GM12872 (cell line): ENCODE measurements at regions not wholly inside any gene's neighbourhood (a gene's known extent, or its start where the extent isn't known, plus 50 kb on each side); places are given as distances from the start of the nearest gene placed in this dataset.

Experiments used
- TF ChIP-seq, protein P1 (sequence below): IDR thresholded peaks from 3 replicates; pipeline ENCODE4 v1.5.1; 2011; ENCODE audit warnings: low read depth, mild to moderate bottlenecking, low read length, moderate library complexity; ENCODE audit not compliant: insufficient read depth

DNA sequence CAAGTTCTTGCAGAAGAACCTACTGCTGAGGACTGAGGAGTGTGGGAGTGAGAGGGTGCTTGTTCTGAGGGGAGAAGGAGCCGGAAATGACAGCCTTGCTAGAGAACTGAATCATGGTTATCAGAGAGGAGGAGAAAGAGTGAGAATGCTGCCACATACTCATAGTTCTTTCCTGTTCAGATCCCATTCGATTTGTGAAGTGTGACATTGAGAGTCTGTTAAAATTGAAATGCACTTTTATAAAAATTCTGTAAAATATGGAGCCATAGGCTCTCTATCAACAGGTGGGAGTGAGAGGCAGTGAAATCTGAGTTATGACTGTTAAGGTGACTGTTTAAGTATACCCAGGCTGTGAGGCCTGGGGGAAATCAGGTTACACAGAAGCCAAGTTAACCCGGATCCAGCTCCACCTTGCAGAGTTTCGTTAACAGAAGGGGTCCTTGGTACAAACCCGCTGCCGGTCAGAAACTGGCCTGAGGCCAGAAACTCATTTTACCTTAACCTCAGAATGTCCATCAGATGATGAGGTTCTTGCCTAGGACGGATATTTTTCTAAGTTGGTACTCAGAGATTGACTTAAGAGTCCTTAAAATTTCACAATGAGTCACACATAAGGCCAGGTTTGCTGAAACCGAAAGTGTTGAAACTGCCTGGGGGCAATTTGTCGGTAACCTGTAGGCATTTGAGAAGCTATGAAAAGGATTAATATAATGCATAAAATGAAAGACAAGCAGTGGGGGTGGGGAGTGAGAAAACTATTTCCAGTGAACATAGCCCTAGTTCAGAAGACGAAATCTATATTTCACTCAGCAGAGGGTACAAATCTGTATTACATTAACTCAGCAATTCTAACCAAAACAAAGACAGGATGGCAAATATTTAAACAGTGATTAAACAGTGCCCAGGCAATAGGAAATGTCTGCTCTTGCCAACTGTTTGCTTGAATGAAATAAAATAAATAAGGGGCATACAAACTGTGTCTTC, 350.5 kb downstream of the KCNRG start:
- TF ChIP-seq, protein P1, sequence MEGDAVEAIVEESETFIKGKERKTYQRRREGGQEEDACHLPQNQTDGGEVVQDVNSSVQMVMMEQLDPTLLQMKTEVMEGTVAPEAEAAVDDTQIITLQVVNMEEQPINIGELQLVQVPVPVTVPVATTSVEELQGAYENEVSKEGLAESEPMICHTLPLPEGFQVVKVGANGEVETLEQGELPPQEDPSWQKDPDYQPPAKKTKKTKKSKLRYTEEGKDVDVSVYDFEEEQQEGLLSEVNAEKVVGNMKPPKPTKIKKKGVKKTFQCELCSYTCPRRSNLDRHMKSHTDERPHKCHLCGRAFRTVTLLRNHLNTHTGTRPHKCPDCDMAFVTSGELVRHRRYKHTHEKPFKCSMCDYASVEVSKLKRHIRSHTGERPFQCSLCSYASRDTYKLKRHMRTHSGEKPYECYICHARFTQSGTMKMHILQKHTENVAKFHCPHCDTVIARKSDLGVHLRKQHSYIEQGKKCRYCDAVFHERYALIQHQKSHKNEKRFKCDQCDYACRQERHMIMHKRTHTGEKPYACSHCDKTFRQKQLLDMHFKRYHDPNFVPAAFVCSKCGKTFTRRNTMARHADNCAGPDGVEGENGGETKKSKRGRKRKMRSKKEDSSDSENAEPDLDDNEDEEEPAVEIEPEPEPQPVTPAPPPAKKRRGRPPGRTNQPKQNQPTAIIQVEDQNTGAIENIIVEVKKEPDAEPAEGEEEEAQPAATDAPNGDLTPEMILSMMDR: no peak

DNA sequence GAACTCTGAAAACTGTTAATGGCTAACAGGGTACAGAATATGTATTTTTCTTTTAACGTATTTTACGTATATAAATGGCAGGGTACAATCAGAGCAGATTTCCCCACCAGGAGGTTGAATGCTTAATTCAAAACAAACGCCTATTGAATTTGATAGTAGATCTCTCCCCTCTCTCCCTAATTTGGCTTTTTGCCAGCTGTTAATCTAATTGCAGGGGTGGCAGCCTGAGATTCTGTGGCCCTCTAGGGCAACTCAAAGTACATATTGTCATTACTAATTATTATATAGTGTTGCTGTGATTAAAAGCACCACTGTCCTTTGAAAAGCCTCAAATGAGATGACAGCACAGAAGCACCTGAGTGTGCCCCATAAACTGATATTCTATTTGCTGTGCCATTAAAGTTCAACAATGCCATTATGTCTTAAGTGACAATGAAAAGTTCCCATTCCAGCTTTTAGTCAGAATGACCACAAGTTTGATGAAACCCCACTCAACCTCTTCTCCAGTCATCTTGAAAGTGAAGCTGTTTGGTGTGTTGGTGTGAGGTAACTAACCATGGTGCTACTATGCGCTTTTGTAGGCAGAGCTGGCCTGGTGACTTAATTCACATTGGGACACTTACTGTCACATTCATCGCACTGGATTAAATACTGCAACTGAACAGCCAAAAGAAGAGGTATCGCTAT, 351.4 kb downstream of the KCNRG start:
- TF ChIP-seq, protein P1: no peak

DNA sequence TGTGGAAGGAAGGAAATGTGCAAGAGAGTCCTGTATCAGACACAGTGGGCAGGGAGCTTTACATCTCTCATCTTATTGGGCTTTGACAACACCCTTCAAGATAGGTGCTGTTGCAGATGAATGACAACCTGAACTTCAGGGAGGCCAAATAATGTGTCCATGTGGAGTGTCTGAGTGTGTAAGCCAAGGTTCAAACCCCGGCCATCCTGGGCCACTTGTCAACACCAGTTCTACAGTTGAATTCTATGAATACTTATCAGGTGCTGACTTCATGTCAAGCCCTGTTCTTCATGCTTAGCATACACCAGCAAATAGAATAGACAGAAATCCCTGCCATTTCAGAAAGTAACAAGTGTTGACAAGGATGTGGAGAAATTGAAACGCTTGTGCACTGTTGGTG, 354.4 kb downstream of the KCNRG start:
- TF ChIP-seq, protein P1: no peak

DNA sequence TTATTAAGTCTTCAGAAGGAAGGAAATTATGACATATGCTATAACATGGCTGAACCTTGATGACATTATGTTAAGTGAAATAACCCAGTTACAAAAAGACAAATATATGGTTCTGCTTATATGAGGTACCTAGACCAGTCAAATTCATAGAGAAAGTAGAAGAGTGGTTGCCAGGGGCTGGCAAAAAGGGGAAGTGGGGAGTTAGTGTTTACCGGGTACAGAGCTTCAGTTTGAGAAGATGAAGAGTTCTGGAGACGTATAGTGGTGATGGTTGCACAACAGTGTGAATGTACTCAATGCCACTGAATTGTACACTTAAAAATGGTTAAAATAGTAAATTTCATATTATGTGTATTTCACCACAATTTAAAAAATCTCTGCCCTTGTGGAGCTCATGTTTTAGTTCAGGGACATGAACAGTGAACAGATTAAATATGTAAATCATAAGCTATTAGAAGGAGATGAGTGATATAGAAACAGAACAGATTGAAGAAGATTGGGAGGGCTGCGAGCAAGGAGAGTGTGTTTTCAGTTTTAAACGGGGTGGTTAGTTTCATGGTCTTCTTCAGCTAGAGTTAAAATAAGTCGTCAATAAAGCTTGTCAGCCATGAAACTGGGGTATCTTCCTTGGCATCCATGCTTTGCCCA, 355.2 kb downstream of the KCNRG start:
- TF ChIP-seq, protein P1: no peak

DNA sequence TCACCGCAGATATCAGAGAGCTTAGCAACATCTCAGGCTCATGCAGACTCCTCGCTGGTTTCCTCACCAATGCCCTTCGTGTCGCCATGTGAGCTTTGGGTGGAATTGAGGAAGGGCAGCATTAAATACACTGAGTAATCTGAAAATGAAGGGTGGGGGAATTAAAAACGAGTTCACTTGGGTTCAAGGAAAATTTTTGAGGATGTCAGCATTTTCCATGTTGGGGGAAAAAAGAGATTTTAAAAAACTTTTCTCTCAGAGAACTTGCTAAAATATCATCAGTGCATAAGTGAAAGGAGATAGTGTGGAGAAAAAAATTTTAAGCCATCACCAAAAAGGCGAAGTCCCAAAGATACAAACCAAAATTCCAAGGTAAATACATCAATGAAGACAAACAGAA, 359.3 kb downstream of the KCNRG start:
- TF ChIP-seq, protein P1: no peak

DNA sequence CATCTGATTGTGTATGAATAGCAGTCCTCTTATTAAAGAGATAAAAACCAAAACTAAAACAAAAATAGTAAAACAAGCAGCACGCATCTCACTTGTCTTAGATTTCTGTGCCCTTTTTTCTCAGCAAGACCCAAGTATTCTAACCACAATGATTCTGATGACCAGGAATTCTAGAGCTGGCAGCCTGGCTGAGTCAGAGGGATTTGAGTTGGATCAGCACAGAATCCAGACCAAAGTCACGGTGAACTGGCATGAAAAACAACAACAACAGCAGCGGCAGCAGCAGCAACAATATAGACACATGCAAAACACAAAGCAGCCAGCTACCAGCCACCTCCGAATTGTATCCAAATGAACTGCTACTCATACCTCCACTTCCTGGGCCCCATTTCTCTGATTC, 360.5 kb downstream of the KCNRG start:
- TF ChIP-seq, protein P1: no peak

DNA sequence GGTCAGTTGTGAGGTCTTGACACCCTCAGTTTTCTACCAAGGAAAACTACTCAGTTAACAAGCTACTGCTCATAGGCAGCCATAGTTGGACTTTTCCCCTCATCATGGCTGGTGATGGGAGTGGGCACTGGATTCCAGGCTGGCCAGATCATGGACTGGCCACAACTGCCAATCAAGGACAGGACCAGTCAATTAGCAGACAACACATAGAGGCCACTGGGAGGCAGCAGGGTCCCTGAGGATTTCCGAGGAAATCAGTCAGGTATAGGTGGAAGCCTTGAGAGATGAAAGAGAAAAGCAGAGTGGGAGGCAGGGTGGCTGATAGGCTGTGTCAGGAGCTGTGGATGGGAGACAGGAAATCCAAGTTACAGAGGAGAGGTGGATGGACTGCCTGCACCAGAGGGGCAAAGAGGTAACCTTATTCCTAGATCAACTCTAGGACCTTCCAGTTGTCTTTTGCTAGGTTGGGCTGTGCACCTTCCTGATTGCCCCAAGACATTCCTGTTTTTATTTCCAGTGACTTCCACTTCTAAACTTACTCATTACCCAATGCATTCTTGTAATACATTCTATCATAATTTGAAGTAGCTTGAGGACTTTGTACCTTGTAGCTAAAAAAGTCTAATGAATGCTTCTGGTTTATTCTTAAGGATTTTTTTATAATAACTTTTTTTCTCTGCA, 361.8 kb downstream of the KCNRG start:
- TF ChIP-seq, protein P1: no peak
